HG03575 (cell line): ENCODE measurements at regions not wholly inside any gene's neighbourhood (a gene's known extent, or its start where the extent isn't known, plus 50 kb on each side); places are given as distances from the start of the nearest gene placed in this dataset.

Source experiments
- ATAC-seq: cut with Tn5 transposase; IDR thresholded peaks from one replicate; pipeline ENCODE4 v1.9.1; 2021; ENCODE audit not compliant: unreplicated experiment, insufficient number of reproducible peaks, low FRiP score; ENCODE audit errors: extremely low read depth

GRCh38 chr9:82549174-82549821 is 513.6 kb downstream of the RASEF start:
- no peak for ATAC-seq

DNA sequence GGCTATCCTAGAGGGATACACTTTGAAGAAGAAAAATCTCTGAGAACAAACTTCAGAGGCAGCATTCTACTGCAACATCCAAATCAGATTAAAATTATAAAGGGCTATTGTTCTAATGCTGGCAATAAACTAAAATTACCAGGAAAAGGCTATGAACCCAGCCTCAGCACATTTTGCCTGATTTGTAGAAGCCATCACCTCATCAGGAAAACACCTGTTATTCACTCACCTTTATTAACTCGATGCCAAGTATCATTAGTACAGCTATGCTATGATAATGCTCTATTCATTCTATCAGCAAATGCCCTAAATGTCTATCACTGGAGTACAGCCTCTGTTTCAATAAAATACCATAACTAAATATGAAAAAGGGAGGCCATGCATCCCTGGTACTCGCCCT is 510.2 kb downstream of the RASEF start:
- ATAC-seq = no peak

- no peak for ATAC-seq
Observed at GRCh38 chr9:82553654-82554366, 509.1 kb downstream of the RASEF start.

- ATAC-seq = no peak
Observed at GRCh38 chr9:82554381-82554780, 508.6 kb downstream of the RASEF start.

DNA sequence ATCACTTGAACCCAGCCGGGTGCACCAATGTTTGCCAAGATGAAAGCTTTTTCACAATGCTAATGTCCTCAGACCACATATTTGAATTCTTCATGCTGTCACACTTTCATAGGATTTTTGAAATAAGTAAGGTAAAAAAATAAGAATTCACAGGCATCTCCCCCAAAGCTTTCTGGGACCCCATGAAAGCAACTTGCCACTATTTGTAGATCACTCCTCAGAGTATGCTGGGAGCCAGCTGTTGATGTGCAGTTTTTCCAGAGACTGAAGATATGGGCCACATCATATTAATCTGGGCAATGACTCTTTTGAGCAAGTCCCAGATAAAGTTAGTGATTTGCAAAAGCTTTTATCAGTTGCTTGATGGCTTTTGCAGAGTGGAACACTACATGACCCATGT is 507.9 kb downstream of the RASEF start:
- ATAC-seq = no peak

DNA sequence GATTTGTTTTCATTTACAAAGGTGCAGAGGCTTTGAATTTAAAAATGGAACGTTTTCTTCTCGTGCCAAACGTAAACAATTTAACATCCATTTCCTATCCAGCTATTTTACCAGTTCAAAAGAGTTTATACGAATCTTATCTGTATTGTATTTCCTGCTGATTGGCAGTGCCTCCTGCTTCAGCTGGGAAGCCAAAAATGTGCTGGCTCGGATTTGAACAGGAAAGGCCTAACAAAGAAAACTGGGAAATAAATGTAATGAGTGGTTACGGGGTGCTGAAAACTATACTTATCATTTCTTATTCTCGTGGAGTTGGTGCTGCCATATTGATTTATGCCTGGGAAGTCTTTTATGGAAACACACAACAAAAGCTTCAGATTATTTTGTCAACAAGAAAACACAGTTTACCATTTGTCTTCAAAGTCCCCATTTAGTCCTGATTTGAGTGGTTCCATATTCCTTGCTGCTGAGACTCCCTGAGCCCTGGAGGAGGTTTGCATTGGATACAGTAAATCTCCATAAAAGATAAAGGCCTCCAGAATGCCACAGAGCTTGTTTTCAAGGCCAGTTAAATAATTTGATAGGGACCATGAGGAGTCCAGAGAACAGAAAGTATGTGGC is 507.4 kb downstream of the RASEF start:
- ATAC-seq = no peak

DNA sequence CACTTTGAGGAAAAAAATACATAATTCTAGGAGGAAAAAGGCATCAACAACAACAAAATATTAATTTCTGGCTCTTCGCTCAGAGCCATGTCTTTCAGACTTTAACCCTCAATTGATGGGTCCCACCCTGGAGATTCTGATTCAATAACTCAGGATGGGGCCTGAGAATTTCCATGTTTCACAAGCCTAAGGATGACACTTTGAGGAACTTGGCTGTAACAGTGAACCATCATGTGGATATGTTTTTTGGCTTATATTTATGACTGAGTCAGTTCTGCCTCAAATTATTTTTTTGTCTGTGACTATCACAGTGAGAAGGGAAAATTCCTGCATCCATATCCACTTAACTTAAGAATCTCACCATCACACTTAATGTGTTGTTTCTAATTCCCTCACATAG is 504.6 kb downstream of the RASEF start:
- no peak for ATAC-seq

GRCh38 chr9:82558855-82559630 is 503.9 kb downstream of the RASEF start:
- ATAC-seq = no peak

- ATAC-seq = no peak
Observed at GRCh38 chr9:82560036-82560435, 502.9 kb downstream of the RASEF start.

DNA sequence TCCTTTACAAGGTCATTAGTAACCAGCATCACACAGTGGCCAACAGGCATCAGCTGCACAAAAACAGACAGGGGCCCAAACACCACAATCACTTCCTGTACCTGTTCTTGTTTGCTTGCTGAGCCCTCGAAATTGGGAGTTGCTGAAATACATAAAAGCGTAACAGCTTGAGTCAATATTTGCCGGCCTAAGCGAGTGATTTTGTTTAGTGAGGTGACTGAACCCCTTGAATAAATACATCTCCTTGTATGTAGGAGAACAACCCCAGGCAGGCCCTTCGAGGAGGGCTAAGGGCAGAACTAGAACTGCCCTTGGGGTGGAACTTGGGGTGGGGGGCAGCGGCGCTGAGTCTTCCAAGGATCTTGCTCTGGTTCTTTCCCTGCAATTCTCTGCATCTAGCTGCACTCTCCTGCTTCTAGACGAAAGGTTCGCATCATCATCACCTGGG is 502.5 kb downstream of the RASEF start:
- no peak for ATAC-seq

GRCh38 chr9:82563094-82563493 is 499.8 kb downstream of the RASEF start:
- ATAC-seq = no peak

- no peak for ATAC-seq
Observed at GRCh38 chr9:82563841-82564240, 499.1 kb downstream of the RASEF start.

DNA sequence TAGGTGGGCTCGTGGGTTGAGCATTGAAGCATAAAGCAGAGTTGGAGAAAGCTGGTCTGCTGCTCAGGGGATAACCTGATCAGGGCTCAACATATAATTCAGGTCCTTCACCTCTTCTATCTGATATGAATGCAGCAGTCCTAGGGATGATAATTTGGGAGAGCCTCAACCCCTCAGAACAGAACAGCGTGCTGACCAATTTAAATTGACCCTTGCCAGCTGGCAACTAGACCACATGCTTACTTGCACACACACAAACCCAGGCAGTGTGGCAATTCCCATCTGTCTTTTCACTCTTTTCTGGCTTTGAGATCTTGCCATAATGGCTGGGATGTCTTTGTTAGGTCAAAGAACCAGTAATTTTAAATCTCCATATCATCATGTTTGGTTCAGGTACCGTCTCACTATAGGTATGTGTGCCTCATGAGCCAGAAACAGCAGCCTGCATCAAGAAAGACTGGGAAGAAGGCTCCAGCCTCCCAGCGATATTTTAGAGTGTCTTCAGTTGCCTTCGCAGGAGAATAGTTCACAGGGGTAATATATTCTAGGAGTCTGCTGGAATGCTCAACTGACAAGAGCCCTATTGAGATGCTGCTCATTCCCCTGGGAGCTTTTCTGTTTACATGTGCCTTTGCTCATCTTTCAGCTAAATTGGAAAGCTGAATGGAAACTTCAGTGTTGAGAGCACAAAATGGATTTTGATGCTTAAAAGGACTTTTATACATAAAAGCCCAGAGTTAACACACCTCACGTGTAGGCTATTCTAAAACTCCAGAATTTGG is 497.6 kb downstream of the RASEF start:
- ATAC-seq = no peak

- ATAC-seq = no peak
Observed at GRCh38 chr9:82567953-82568352, 495.0 kb downstream of the RASEF start.

- ATAC-seq = no peak
Observed at GRCh38 chr9:82570226-82570625, 492.7 kb downstream of the RASEF start.

DNA sequence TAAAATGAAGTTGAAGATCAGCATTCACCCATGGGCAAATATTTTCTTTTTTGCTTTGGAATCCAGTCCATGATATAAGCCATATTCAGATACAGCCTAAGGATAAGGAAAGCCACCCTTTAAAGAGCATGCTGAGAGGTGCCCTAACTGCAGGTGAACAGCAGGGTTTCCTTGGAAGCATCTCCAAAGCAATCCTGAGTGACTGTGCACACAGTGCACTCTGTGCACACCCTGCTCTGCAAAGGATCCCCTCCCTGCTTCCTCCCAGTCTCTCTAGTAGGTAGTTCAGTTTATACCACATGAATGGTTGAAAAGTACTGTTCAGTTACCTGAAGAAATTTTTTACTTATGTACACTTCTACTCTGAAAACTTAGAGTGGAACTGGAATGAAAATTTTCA is 491.4 kb downstream of the RASEF start:
- ATAC-seq = no peak

- ATAC-seq = no peak
Observed at GRCh38 chr9:82572146-82572545, 490.8 kb downstream of the RASEF start.

DNA sequence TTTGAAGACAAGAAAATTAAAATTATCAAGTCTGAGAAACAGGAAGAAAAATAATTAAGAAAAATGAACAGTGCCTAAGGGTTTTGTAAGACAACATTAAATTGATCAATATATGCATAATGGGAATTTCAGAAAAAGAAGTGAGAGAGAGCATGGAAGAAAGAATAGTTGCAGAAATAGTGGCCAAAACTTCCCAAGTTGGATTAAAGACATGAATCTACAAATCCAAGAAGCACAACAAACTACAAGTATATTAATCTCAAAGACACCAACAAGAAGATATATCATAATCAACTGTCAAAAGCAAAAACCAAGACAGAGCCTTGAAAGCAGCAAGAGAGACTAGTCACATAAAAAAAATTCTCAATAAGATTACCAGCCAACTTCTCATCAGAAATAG is 488.0 kb downstream of the RASEF start:
- ATAC-seq = no peak

DNA sequence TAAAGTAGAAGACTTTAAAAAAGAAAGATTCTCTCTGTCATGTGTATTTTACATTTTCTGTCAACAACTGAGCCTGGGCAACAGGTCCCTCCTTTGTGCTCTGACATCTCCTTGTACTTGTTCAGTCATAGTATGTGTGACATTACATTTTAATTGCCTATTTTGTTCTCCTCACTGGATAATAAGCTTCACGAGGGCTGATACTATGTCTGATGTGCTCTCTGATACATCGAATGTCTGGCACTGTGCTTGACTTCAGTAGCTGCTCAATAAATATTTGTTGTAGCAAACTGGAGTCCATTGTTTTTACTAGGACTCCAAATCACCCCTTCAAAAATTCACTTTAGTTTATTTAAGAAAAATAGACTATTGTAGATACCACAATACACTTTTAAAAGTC is 482.0 kb downstream of the RASEF start:
- ATAC-seq = no peak
